HUDEP-2 (cell line): ENCODE measurements at regions not wholly inside any gene's neighbourhood (a gene's known extent, or its start where the extent isn't known, plus 50 kb on each side); places are given as distances from the start of the nearest gene placed in this dataset.
"Not testable (repeated sequence)": the region's sequence is repeated elsewhere in the genome, so short reads cannot be mapped to it uniquely, and the experiment has no call there.

Experiments
- DNase-seq, 76 experiments: peaks; one replicate each; lab custom pipeline; 2025; ENCODE audit not compliant: unreplicated experiment in 76 of 76; lab: John Stamatoyannopoulos, UW

GRCh38 chr9:88596376-88596775 lies 61.4 kb downstream of the NXNL2 start:
- DNase-seq = no peak

DNA sequence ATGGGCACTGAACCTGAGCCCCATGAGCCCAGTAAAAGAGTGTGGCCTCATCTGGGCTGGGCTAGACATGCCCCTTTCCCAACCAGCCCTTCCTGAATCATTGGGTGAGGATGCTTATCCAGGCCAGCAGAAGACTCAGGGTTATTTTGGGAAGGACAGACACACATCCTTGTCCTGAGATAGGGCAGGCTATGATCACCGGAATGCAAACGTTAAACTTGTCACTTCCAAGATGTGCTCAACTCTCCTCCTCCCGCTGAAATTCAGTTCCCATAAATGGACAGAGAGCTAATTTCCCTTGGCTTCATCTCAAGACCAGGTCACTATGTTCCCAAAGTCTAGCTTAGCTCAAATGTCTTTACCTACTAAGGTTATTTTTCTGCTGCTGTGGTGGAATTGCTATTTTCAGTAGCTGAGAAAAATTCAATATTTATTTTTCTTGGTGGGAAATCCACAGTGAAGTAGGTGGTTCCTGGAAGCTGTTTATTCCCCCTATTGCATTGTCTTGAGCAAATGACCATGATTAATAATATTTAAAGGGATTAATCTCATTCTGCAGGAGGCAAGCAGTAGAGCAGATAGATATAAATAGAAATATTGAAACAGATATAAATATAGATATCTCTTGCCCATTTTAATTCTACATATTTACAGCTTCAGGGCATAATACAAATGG lies 70.0 kb downstream of the NXNL2 start:
- DNase-seq = no peak

DNA sequence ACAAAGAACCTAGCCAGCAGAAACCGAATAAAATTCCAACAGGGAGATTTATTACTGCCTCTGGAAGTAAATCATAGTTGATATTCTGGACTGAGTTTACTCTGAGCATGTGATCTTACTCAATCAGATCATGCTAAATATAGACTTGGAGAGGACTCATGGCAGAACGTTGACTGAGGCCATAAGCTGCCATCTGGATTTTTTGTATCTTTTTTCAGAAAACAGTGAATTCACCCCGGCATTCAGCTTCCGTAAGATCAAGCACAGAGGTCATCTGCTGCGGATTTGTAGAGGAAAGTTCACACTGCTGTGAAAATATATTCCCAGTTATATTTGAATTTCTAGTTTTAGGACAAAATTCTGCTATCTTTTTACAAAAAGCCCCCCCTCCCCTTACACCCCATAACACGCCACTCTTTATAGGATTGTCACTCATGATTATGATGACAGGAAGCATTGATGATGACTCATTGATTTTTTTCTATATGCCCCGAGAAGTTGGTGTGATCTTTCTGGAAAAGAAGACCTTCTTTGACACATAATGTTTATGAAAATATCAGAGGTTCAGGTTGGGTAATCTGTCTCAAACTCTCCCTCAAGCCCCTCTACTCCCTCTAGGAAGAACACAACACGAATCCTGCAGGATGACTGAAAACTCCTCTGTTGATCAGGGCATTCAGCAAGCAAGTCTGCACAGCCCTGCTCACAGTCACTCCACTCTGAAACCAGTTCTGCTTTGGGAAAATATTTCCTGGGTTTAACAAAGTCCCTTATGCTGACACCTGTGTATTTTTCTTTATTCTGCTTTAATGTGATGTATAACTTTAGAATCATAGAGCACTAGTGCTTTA lies 70.8 kb downstream of the NXNL2 start:
- no peak for DNase-seq

DNA sequence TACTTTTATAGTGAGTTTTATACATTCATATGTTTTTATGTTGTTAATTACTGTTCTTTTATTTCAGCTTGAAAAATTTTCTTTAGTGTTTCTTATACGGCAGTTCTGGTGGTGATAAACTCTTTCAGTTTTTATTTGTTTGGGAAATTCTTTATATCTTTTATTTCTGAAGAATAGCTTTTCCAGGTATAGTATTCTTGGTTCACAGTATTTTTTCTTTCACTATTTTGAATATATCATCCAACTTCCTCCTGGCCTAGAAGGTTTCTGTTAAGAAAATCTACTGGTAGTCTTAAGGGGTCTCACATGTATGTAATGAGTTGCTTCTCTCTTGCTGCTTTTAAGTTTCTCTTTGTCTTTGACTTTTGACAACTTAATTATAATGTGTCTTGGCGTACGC lies 79.4 kb downstream of the NXNL2 start:
- DNase-seq = no peak

DNA sequence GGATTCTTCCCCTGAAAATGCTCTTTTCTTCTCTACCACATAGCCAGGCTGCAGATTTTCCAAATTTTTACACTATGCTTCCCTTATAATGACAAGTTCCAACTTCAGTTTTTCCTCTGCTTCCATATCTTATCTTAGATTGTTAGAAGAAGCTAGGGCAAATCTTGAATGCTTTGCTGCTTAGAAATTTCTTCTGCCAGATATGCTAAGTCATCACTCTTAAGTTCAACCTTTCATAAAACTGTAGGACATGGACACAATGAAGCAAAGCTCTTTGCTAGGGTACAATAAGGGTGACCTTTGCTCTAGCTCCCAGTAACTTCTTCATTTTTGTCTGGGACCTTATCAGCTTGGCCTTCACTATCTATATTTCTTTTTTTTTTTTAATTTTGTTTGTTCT lies 88.7 kb downstream of the NXNL2 start:
- no peak for DNase-seq

DNA sequence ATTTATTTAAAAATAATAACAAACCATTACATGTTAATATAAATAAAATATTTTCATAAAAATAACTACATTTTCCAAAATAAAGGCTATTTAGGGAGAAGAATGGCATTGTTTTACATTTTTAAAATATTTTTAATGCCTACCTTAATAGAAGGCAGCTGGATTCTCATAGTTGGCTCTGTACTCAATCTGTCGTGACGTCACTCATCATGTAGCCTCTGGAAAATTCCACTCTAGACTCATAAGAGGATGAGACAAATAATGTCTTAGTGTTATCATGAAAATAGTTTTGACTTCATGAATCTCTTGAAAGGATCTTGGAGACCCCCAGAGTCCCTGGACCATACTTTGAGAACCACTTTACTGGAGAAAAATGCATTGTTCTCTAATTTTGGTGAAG lies 93.1 kb downstream of the NXNL2 start:
- DNase-seq = no peak

GRCh38 chr9:88628811-88629210 lies 93.8 kb downstream of the NXNL2 start:
- DNase-seq = no peak

DNA sequence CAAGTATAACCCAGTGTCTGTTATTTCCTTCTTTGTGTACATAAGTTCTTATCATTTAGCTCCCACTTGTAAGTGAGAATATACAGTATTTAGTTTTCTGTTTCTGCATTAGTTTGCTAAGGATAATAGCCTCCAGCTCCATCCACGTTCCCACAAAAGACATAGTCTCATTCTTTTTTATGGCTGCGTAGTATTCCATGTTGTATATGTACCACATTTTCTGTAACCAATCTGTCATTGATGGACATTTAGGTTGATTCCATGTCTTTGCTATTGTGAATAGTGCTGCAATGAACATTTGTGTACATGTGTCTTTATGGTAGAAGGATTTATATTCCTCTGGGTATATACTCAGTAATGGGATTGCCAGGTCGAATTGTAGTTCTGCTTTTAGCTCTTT lies 95.6 kb downstream of the NXNL2 start:
- not testable (repeated sequence) for DNase-seq

DNA sequence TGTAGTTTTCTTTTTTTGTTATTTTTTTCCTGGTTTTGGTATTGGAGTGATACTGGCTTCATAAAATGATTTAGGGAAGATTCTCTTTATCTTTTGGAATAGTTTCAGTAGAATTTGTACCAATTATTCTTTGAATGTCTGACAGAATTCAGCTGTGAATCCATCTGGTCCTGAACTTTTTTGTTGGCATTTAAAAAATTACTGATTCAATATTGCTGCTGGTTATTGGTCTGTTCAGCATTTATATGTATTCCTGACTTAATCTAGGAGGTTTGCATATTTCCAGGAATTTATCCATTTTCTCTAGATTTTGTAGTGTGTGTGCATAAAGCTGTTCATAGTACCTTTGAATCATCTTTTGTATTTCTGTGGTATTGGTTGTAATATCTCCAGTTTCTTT lies 100.2 kb downstream of the NXNL2 start:
- DNase-seq = no peak

GRCh38 chr9:88641456-88642240 lies 106.7 kb downstream of the NXNL2 start:
- no peak for DNase-seq

GRCh38 chr9:88642336-88642735 lies 107.4 kb downstream of the NXNL2 start:
- DNase-seq = no peak

DNA sequence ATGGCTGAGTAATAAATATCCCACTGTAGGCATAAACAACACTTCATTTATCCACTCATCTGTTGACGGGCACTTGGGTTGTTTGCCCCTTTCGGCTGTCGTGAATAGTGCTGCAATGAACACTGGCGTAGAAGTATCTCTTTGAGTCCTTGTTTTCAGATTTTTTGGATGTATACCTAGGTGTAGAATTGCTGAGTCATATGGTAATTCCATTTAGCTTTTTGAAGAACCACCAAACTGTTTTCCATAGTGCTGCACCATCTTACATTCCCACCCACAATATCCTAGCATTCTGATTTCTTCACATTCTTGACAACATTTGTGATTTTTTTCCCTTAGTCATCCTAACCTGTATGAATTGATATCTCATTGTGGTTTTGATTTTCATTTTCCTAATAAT lies 109.0 kb downstream of the NXNL2 start:
- DNase-seq = no peak

- no peak for DNase-seq
Observed at GRCh38 chr9:88645172-88645878, 110.3 kb downstream of the NXNL2 start.

GRCh38 chr9:88645879-88646199 lies 110.9 kb downstream of the NXNL2 start:
- DNase-seq = no peak

DNA sequence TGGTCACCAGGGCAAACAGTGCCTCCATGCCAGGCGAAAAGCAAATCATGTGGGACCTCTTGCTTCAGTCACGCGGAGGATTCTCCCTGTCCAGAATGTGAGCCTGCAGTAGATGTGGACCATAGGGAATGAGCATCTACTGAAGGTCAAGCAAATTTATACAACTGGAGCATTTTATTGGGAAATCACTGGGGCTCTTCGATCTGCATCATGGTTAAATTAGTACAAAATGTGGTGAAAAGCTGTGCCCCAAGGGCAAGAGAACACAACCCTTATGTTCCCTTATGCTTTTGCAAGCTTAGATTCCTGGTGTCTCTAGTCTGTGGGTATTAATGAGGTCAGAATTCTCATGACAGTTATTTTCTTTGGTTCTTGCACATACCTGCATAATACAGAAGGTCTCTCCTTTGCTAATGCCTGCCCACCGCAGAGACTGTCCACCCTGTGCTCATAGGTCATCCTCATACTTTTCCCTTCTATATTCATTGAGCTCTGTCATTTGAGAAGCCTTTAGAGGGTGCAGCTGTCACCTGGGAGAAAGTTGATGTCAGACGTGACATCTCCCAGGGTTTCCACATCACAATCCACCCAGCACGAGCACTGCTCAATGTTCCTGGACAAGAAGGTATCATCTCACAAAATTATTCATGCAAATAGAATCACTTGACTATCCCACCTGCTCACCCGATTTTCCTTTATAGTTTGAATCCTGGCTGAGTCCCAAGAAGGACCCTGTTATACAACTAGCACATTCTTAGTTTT lies 111.7 kb downstream of the NXNL2 start:
- no peak for DNase-seq

DNA sequence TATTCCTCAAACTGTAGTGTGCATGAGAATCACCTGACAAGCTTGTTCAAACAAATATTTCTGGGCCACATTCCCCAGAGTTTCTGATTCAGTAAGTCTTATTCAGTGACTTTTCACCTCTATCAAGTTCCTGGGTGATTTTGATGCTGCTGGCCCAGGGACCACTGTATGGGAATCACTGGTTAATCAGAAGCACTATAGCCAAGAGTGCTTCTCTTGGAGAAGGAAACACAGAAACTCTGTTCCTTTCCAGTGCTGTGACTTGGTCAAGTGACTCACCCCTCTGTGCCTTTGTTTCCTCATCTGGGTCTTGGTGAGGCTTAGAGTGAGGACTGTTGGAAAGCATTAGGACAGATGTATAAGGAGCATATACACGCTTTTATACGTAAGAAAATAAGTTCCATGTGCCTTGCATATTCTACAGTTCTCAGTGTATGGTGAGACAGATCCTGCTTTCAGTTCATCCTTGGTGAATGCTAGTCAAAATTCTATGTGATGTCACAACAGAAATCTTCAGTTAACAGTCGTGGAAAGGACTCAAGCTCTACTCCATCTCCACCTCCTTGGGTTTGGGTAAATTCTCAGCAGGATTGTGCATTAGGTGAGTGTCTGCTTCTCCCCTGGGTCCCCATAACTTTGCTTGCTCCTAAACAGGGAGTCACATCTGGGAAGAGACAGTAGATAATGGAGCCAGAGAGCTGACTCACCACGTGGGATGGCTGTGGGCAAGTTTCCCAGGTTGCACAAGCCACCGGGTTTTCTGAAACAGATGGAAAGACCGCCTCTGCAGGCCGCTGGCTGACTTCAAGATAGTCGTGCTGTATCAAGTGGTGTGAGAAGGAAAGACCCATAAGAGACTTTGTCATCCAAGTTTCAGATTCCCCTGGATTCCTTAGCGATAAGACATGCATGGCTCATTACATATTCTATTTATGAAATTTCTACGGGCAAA lies 117.0 kb downstream of the NXNL2 start:
- DNase-seq = peak in 3 of 76 experiments; percentile 3 to 29 (median 13)

DNA sequence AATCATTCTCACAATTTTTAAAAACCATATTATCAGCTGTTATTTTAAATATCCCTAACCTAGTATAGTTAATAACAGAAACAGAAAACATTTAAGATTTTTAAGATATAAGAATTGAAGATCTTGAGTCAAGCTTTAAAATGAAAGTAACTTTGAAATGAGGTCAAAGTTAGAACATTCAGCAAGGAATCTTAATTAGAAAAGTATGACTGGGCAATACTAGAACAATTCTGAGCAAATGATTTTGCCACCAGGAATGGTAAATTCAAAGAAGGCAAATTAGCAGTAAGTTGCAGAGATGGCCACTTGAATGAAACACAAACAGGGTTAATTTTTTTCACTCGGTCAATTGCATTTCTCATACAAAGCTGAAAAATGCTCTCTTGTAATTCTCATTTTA lies 117.9 kb downstream of the NXNL2 start:
- DNase-seq = no peak

GRCh38 chr9:88653406-88653805 lies 118.4 kb downstream of the NXNL2 start:
- no peak for DNase-seq

DNA sequence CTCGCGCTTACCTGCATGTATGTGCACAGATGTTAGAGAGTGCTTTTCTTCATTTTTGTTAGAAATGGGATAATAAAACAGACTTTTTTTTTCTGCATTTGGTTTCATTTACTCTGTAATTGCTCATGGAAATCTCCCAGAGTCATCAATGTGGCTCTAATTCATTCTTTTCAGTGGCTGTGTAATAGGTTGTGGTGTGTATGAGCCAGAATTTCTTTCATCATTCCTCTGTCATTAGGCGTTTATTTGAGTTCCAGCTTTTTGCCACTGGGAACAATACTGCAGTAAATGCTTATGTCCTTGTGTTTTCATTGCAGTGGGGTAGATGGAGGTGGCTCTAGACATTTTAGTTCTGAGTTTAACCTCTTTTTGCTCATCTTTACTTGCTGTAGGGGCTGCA lies 118.9 kb downstream of the NXNL2 start:
- DNase-seq = no peak
